SHP77 treated with DMSO at 0.1 percent for 48 hours (cell line): ENCODE measurements at regions not wholly inside any gene's neighbourhood (a gene's known extent, or its start where the extent isn't known, plus 50 kb on each side); places are given as distances from the start of the nearest gene placed in this dataset.
"Not testable (repeated sequence)": the region's sequence is repeated elsewhere in the genome, so short reads cannot be mapped to it uniquely, and the experiment has no call there.

Experiments
- DNase-seq: peaks from one replicate; lab custom pipeline; 2025; lab: John Stamatoyannopoulos, UW

DNA sequence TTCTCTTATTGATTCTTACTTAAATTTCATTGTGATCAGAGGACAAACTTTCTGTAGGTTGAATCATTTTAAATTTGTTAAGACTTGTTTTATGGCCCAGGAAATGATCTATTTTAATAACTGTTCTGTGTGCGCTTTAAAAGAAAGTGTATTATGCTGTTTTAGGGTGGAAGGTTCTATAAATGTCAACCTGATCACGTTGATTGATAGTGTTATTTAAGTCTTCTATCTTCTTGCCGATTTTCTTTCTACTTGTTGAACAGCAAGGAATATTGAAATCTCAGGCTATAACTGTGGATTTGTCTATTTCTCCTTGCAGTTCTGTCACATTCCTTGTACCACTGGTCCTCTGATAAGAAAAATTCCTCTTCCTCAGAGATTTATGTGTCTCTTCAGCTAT, 112.7 kb downstream of the TANC2 start:
- DNase-seq: no peak

DNA sequence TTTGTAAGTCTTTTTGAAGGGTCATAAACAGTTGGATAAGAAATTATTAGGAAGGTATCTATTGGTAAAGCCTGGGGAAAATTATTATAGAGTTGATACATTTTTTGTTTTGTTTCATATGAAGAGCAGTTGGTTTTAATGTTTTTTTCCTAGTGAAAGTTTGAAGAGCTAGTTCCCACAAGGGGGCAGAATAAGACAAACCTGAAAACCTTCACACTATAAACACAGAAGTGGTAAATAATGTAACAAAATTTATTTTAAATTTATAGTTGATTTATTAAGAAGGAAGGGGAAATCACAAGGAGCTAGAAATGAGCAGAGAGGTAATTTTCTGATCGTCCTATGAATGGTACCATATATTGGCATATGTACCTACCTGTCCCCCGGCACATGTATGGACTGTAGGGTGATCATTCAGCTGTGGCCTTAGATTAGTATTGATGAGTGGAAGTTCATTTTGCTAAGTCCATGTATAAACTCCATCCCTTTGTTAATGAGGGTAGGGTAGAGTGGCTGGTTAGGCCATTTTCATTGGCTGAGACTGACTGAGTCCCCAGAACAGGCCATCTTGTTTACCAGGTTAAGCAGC, 116.3 kb downstream of the TANC2 start:
- no peak for DNase-seq

DNA sequence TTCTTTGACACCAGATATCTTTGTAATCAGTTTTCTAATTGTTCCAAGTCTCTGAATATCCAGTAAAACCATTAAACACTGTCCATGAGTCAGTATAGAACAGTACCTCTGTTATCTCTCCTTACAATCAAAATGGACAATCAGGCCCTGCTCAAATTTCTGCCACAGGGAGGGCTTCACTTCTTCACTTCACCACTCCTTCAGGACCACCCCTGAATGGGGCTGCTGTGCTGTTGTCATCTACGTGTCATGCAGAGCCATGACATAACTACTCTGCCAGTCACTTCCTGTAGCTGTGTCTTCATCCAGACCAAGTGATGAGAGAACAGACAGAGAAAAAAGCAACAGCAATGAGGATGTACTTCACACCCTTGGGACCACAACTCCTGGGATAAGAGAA, 116.9 kb downstream of the TANC2 start:
- no peak for DNase-seq

DNA sequence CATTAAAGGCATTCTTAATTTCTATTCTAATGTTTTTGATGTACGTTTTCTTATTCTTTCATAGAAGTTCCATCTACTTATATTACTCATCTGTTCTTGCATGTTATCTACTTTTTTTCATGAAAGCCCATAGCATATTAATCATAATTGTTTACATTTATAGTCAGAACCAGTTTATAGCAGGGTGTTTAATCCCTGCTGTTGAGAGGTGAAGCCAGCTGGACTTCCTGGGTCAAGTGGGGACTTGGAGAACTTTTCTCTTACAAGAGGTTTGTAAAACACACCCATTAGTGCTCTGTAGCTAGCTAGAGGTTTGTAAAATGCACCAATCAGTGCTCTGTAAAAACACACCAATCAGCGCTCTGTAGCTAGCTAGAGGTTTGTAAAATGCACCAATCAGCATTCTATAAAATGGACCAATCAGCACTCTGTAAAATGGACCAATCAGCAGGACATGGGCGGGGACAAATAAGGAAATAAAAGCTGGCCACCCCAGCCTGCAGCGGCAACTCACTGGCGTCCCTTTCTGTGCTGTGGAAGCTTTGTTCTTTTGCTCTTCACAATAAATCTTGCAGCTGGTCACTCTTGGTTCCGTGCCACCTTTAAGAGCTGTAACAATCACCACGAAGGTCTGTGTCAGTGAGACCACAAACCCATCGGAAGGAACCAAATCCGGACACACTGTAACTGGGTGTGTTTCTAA, 120.6 kb downstream of the TANC2 start:
- DNase-seq: no peak

DNA sequence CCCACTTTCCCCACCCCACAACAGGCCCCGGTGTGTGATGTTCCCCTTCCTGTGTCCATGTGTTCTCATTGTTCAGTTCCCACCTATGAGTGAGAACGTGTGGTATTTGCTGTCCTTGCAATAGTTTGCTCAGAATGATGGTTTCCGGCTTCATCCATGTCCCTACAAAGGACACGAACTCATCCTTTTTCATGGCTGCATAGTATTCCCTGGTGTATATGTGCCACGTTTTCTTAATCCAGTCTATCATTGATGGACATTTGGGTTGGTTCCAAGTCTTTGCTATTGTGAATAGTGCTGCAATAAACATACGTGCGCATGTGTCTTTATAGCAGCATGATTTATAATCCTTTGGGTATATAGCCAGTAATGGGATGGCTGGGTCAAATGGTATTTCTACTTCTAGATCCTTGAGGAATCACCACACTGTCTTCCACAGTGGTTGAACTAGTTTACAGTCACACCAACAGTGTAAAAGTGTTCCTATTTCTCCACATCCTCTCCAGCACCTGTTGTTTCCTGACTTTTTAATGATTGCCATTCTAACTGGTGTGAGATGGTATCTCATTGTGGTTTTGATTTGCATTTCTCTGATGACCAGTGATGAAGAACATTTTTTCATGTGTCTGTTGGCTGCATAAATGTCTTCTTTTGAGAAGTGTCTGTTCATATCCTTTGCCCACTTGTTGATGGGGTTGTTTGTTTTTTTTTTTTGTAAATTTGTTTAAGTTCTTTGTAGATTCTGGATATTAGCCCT, 124.5 kb downstream of the TANC2 start:
- DNase-seq: not testable (repeated sequence)

DNA sequence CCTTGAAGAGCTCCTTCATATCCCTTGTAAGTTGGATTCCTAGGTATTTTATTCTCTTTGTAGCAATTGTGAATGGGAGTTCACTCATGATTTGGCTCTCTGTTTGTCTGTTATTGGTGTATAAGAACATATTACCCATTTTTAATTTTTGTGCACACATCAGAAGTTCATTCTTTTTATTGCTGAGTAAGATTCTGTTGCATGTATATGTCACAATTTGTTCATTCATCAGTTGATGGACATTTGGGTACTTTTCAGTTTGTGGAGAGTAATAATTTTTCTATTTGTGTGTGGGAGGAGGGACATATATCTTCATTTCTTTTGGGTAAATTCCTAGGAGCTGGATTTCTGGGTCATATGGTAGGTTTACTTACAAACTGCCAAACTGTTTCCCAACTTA, 125.9 kb downstream of the TANC2 start:
- not testable (repeated sequence) for DNase-seq

DNA sequence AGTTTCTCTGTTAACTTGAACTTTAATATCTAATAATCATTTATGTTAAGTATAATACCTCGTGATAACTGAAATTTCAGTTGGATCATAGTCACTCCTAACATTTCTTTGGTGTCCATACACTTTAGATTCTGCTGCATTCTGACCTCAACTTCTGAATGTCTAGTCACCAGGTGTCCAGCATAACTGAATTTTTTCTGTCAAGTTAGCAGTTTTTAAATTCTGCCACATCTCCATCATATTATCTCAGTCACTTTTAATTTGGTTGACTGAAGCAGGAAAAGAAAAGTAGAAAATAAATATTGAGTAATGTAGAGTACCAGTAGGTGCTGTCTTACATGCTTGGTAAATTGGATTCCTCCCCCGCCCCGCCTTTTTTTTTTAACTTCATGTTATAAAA, 128.6 kb downstream of the TANC2 start:
- DNase-seq: no peak

DNA sequence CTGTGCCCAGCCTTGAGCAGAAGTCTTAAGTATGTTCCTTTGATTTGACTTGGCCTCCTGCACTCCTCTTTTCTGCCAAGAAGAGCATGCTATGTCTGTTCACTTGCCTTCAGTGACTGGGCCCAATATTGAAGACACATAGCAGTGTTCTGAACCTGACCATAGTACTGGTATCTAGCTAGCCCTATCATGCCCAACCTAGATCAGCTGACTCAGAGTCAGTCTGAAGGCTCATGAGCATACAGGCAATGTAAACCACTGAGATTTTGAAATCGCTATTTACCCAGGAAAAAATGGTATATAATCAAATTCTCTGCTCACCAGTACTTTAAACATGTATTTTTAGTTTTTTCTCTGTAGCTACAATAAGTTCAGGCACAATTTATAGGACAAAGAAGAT, 129.4 kb downstream of the TANC2 start:
- DNase-seq: no peak

DNA sequence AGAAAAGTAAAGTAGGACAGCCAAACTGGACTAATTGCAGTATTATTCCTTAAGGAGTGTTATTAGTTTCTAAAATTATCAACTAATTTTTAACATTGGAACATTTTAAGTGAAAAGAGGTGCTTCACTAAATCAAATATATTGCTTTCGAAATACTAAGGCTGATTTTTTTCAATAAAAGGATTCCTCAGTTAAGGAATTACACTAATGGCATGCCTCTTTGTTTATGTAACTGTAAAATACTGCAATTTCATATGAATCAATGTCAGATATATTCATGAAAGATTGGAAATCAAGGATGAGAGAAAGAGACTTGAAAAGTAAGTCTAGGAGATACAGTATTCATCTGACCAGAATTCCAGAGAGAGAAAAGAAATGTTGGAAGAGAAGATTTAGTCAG, 129.8 kb downstream of the TANC2 start:
- DNase-seq: no peak

DNA sequence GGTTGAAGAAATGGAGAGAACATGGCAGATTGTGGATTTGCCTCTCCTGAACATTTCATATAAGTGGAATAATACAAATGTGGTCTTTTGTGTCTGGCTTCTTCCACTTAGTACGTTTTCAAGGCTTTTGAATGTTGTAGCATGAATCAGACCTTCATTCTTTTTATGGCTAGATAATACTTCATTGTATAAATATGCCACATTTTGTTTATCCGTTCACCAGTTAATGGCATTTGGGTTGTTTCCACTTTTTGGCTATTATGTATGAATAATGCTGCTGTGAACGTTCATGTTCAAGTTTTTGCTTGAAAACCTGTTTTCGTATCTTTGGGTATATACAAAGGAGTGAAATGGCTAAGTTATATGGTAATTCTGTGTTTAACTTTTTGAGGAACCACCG, 130.4 kb downstream of the TANC2 start:
- no peak for DNase-seq

DNA sequence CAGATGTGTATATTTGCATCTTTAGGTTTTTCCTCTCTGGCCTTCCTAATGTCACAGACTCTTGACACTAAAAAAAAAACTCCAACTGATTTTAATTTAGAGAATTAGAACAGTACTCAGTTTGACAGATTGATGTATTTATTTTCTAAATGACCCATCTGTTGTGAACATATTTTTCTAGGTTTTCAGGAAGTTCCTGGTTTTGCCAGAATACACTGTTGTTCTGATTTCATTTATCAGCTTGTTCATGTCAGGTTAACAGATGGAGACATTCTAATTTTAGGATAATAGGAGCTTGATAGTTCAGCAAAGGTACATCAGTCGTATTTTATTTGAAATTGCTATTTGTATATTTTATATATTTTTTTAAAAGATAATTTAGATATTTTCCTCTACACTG, 133.4 kb downstream of the TANC2 start:
- no peak for DNase-seq

DNA sequence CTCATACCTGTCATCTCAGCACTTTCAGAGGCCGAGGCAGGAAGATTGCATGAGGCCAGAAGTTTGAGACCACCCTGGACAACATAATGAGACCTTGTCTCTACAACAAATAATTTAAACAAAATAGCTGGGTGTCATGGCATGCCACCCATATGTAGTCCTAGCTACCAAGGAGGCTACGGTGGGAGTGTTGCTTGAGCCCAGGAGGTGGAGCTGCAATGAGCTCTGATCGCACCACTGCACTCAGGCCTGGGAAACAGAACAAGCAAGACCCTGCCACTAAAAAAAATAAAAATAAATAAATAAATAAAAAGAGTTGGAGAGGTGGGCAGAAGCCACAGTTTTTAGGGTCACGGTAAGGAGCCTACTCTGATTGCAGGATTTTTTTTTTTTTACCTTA, 136.0 kb downstream of the TANC2 start:
- no peak for DNase-seq

DNA sequence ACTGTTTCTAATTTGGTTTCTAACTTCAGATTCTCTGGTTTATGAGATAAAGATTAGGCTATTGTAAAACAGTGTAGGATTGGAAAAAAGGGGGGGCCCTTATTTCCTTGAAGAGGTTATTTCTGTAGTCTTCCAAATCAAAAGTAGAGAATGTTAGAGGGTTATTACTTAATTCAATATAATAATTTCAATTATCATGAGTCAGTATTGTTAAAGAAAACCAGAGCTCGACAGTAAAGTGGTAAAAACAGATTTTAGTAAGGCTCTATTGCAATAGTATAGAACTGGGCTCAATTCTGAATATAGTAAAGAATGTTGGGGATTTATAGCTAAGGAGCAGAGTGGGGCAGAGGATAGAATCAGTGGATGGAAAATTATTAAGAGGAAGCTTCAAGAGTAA, 140.0 kb downstream of the TANC2 start:
- no peak for DNase-seq

DNA sequence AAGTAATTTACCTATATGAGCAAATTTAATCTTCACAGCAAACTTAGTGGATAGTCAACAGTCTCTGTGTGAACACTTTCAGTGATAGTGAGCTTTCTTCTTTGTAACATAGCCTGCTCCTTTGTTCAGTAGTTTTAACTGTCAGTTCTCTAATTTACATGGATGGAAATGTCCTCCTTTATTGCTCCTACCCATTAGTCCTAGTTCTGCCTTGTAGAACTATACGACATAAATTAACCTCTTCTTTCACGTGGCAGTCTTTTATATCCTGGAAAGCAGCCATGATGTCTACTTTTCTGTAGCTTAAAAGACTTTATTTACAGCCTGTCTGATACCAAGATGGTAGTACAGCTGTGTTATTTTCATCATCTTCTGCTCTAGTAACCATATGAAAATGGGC, 143.6 kb downstream of the TANC2 start:
- no peak for DNase-seq

DNA sequence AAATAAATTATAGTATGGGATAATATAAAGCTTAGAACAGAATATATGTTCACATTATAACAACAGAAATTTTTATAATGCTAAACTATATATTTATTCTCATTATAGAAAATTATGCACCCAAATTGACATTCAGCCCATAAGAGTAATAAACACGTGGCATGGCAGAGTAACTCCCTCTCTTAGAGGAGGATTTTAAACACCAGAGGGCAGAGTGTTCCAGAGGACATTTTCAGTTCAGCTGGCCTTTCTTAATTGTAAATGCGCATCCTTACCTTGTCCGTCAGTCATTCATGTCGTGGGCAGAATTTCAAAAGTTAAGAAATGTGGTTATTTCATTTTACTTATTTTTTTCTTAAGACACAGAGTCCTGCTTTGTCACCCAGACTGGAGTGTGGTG, 147.1 kb downstream of the TANC2 start:
- no peak for DNase-seq

DNA sequence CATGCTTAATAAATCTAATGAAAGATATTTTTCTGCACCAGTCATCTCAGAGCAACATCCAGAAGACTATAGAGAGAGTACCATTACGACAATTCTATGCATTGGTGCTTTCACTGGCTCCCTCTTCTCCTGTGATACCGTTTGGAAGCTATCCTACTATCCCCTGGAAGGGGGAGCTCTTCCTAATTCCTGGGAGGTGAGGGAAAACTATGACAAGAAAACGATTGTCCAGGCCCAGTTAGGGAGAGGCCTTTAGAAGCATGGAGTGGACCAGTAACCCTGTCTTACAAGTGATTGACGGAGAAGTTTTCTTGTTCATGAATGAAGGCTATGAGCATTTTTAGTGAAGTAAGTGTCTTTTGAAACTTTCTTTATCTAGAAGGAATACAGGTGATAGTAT, 150.2 kb downstream of the TANC2 start:
- DNase-seq: no peak

DNA sequence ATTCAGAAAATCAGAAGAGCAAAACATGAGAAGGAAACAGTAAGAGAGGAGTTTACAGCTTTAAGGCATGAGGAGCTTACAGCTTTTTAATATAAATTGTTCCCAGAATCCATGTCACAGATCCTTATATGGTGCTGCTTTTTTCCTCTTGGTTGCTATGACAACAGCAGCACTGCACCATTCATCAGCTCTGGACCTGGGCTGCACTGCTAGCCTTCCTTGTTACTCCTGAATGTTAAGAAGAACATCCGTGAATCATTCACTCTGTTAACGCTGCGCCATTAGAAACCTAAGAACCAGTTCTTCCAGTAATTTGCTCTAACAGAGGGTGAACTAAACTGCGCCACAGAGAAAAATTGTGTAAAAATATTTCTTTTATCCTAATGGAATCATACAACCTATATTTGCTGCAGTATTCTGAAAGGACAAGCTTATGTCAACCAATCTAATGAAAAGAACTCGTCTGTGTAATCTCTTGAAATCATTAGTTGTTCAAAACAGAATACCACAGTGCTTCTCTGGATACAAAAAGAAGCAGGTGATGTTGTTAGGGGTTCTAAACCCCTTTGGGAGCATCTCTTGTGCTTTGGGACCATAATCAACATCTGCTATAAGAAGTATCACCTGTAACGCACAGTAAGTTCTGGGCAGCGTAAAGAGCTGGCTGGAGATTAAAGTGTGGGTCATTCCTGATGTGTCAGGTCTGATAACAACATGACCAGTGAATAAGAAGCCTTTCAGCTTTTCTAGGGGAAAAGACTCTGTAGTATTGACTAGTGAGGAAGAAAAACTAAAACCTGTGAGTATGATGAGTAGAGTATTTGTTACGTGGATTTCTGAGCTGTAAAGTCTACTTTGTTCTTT, 151.2 kb downstream of the TANC2 start:
- no peak for DNase-seq

DNA sequence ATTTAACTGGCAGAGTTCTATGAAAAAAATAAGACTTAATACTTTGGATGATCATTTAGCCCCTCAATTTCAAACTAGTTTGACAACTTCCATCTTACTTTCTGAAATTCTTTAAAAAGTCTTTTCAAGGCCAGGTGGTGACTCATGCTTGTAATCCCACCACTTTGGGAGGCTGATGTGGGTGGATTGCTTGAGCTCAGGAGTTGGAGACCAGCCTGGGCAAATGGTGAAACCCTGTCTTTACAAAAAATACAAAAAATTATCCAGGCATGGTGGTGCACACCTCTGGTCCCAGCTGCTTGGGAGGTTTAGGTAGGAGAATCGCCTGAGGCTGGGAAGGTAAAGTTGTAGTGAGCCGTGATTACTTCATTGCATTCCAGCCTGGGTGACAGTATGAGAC, 154.4 kb downstream of the TANC2 start:
- no peak for DNase-seq

DNA sequence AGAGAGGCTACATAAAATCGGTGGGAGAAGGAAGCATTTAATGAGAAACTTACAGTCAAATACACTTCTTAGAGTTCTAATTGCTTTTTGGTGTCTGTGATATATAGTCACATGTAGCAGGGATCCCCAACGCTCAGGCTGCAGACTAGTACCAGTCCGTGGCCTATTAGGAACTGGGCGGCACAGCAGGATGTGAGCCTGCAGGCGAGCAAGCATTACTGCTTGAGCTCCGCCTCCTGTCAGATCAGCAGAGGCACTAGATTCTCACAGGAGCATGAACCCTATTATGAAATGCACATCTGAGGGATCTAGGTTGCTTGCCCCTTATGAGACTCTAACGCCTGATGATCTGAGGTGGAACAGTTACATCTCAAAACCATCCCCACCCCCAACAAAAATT, 158.5 kb downstream of the TANC2 start:
- no peak for DNase-seq

DNA sequence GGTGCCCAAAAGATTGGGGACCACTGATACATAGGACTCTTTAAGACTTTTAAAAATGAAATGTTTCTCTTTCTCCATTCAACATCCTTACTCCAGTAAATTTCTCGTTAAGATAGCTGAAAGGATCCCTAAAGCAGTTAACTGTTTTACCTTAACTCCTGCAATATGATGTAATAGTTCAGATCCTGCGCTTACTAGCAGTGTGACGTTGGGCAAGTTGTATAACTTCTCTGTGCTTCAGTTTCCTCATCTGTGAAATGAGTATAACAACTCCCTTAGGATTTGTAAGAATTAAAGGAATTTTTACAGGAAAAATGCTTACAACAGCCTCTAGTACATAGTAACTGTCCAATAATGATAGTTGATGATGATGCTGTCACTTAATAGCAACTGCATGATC, 158.9 kb downstream of the TANC2 start:
- DNase-seq: no peak

DNA sequence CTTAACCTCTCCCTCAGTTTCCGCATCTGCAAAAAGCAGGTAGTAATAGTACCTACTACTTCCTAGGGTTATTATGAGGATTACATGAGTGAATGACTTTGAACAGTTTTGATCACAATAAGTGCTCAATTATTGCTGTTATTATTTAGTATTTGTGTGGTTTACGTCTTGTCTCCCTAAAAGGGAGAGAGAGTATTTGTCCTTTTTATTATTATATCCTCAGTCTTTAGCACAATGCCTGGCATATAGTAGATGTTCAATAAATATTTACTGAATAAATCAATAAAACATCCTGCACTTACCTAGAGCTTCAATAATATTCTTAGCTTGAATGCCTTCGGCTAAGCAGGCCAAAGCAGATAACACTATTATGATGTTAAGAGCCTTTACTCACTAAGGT, 160.0 kb downstream of the TANC2 start:
- no peak for DNase-seq

DNA sequence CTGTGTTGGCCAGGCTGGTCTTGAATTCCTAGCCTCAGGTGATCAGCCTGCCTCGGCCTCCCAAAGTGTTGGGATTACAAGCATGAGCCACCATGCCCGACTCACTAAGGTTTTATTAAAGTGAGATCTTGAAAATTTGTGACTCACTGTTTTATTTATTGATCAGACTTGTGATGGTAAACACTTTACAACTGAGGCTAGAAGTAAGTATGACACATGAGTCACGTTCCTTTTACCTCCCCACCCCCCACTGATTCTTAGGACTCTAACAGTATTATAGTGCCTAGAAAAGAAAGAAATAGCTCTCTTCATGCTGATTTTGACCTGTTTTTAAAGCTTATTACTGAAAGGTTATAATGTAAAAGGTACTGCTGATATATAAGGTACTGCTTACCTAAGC, 160.6 kb downstream of the TANC2 start:
- no peak for DNase-seq
